SH-SY5Y (cell line): ENCODE measurements at regions not wholly inside any gene's neighbourhood (a gene's known extent, or its start where the extent isn't known, plus 50 kb on each side); places are given as distances from the start of the nearest gene placed in this dataset.
A peak's percentile ranks its signal among the peaks of the same experiment; 100 is the strongest.

ENCODE experiments used
- GATA2 ChIP-seq: IDR thresholded peaks from 2 replicates; pipeline ENCODE4 v1.6.1; 2011; ENCODE audit warnings: mild to moderate bottlenecking, low read depth, low read length
- GATA3 ChIP-seq: IDR thresholded peaks from 2 replicates; pipeline ENCODE4 v1.6.1; 2011; ENCODE audit warnings: low read depth, mild to moderate bottlenecking, low read length, moderate library complexity

- TF ChIP-seq GATA2 (peak; percentile 86), GATA3 (no peak)
Observed at GRCh38 chr1:37267111-37267835, 207.1 kb upstream of the ZC3H12A start.
